Posterior vena cava (tissue), 2 donors: ENCODE measurements at regions not wholly inside any gene's neighbourhood (a gene's known extent, or its start where the extent isn't known, plus 50 kb on each side); places are given as distances from the start of the nearest gene placed in this dataset.

Source experiments
- DNase-seq: peaks from one replicate; pipeline ENCODE4 v3.0.0-alpha.2; 2020; ENCODE audit warnings: low spot score
- intact Hi-C, 2 donors: fragments of 100-400 bp; cut with DNase I; formaldehyde crosslinking; loops; one replicate each; pipeline versions ENCODE4 v1.14.1 to v1.14.2; 2022 to 2023
- donor health status: DM: yes; HTN: yes; CAD: no.
- donor health status: DM: yes; HTN: yes; CAD: no.

- intact Hi-C loops = no loop called here
- no peak for DNase-seq
Measured at GRCh38 chr13:24004971-24005370, 107.7 kb upstream of the C1QTNF9B start.

DNA sequence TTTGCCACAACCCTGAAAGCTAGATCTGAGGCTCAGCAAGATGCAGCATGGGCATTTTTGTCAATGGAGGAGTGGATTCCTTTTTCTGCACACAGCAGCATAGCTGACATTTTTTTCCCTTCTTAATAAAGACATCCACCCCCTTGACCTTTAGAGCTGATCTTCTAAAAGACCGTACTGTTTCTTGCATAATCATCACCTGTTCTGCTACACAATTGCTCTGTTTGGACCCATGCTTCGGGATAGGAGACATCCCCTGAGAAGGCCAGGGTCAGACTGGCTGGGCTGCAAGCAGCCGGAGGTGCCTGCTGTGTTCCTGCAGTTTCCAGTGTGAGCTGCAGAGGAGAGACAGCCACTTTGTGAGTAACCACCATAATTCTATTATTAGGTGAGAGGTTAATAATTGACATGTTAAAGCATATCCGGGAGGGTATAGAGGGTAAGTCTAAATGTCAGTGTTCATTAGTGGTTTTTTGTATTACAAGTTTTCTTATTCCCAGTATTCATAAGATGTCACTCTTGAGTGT, 108.5 kb upstream of the C1QTNF9B start:
- DNase-seq = no peak

GRCh38 chr13:24006520-24007248, 109.4 kb upstream of the C1QTNF9B start:
- DNase-seq = no peak
- intact Hi-C loops = no loop called here

More for the DNA sequence above, 108.5 kb upstream of the C1QTNF9B start:
- intact Hi-C loops = no loop called here

GRCh38 chr13:24007979-24008620, 110.8 kb upstream of the C1QTNF9B start:
- intact Hi-C loops = no loop called here
- DNase-seq = no peak

DNA sequence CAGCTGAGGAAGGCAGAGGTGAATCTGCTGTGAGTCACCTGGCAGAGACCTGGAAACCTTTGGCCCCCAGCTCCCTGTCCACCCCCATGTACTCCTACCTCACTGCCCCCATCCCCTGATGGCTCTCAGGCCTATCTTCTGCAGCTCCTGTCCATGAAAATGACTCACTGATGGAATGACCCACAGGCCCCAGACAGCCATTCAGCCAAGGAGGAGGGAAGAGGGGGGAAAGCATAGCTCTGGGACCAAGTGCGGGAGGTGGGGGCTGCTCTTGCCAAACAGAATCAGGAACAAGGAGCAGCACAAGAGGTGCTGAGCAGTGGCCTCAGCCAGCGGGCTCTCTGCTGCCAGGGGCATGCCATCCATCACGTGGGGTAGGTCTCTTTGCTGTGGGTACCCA, 111.4 kb upstream of the C1QTNF9B start:
- intact Hi-C loops = no loop called here
- DNase-seq = no peak

DNA sequence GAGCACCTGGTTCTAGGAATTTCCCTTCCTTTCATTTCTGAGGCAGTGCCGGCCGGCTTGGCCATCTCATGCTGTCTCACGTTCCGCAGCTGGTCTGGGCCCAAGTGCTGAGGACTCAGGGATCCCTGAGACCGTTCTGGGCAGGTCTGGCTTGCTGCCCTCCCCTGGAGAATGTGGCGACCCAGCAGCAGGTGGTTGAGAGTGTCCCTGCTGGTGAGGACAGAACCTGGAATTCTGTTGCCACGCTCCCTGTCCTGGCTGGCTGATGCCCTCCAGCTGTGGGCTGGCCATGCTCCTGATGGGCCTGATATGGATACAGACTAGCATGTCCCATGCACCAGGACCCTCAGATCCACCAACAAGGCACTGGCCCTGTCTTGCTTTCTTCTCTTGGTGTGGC, 114.0 kb upstream of the C1QTNF9B start:
- intact Hi-C loops = no loop called here
- no peak for DNase-seq

GRCh38 chr13:24012648-24013047, 115.3 kb upstream of the C1QTNF9B start:
- DNase-seq = no peak
- intact Hi-C loops = no loop called here

GRCh38 chr13:24013189-24013588, 115.9 kb upstream of the C1QTNF9B start:
- DNase-seq = no peak
- intact Hi-C loops = no loop called here

DNA sequence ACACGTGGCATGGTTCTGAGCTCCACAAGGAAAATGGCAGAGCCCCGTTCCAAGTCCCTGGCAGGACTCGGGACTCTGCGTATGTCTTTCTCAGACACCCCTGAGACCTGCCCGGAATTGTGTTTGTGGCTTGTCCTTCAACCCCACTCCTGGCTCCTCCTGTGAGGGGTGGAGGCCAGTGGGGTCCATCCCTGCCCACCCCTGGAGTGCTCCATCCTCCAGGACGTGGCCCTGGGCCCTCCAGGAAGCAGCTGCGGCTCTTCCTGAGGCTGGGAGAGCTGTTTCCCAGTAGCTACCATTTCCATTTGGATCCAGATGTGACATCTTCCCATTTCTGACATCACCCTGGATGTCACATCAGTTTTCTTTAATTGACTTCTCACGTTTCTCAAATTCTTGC, 118.7 kb upstream of the C1QTNF9B start:
- no peak for DNase-seq
- intact Hi-C loops = loop anchor here in 1 of 2 donors (5.0 kb wide), 1 partner anchor 206 kb away; no protein-coding TSS in a partner anchor

GRCh38 chr13:24022568-24022967, 125.3 kb upstream of the C1QTNF9B start:
- intact Hi-C loops = no loop called here

GRCh38 chr13:24023073-24023472, 125.8 kb upstream of the C1QTNF9B start:
- intact Hi-C loops = no loop called here
- no peak for DNase-seq

More at GRCh38 chr13:24022568-24022967, 125.3 kb upstream of the C1QTNF9B start:
- DNase-seq = no peak

- no peak for DNase-seq
- intact Hi-C loops = no loop called here
Measured at GRCh38 chr13:24027494-24027893, 130.2 kb upstream of the C1QTNF9B start.

GRCh38 chr13:24032252-24032651, 128.3 kb upstream of the SPATA13 start:
- DNase-seq = no peak
- intact Hi-C loops = no loop called here

GRCh38 chr13:24032674-24033073, 127.8 kb upstream of the SPATA13 start:
- intact Hi-C loops = no loop called here
- no peak for DNase-seq

GRCh38 chr13:24033527-24034302, 126.8 kb upstream of the SPATA13 start:
- intact Hi-C loops = no loop called here
- DNase-seq = no peak

- intact Hi-C loops = no loop called here
- DNase-seq = no peak
Measured at GRCh38 chr13:24035411-24035810, 125.1 kb upstream of the SPATA13 start.

DNA sequence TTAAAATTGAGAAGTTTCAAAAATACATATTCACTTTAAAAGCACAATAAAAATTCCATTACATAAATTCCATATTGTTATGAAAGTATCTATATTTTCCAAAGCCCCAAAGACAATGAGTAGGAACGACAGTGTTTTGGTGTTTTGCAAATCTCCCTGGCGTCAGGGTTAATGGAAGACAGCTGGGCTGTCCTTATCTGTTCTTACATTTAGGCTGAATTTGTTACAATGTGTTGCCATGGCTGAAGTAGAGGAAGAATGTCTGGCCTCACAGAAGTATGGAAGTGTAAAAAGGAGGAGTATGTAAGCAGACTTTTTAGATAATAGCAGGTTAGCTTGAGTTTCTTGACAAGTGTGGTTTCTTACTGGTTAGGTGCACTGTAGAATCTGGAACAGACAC, 124.4 kb upstream of the SPATA13 start:
- no peak for DNase-seq
- intact Hi-C loops = no loop called here

DNA sequence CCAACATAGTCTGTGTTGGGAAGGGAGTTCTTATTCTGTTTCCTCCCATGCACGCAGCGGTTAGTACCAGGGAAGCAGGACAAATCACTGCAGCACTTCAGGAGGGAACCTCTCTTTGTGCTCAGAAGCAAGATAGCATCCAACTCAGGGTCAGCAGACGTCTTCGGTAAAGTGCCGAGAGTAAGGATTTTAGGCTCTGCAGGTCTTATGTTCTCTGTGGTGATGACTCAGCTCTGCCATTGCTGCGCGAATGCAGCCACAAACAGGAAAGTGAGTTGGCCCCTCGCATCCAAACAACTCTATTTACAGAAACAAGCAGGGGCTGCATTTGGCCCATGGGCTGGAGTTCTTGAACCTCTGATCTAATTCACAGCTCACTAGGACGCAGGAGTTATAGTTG, 122.1 kb upstream of the SPATA13 start:
- no peak for DNase-seq
- intact Hi-C loops = no loop called here

DNA sequence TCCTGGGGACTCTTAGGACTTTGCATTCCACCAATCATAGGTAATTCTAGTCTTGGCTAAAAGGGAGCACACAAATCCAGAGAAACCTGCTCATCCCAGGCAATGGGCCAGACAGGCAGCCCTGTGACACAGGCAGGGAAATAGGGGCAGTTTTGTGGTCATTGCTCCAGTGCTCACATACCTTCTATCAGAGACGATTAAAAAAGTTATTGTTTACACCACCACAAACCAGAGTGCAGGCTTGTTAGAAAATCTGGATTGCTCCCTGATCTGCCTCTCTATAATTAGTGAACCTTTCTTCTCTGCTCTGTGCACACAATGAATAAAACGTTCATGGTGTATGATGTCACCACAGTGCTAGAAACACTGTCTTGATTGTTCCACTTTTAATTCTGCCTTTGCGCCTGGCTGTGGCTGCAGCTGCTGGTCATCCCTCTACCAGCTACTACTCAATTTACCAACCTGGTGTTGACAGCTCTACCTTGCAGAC, 121.6 kb upstream of the SPATA13 start:
- DNase-seq = no peak
- intact Hi-C loops = no loop called here
